Heart left ventricle (tissue), 16 donors: ENCODE measurements at regions not wholly inside any gene's neighbourhood (a gene's known extent, or its start where the extent isn't known, plus 50 kb on each side); places are given as distances from the start of the nearest gene placed in this dataset.

Experiments
- ATAC-seq, 4 donors: fragments of 200-7000 bp; cut with Tn5 transposase; one replicate each; pipeline ENCODE4 v1.9.1; 2020 to 2022; ENCODE audit warnings: moderate library complexity in 4 of 4, mild to moderate bottlenecking in 3 of 4, moderate number of reproducible peaks in 1 of 4
- DNase-seq, 5 donors: peaks; one replicate each; pipeline ENCODE4 v3.0.0-alpha.2; 2020
- H3K27ac ChIP-seq, 12 donors: fragments of 200-600 bp; sonication (generic) in 4 of 12; one replicate each; pipeline versions ENCODE4 v1.5.0 to v1.8.0; 2016 to 2022; ENCODE audit warnings: mild to moderate bottlenecking in 2 of 12
- H3K27me3 ChIP-seq, 9 donors: fragments of 200-600 bp; sonication (generic) in 2 of 9; one replicate each; pipeline versions ENCODE4 v1.5.1 to v1.8.0; 2016 to 2022; ENCODE audit warnings: mild to moderate bottlenecking in 3 of 9
- H3K36me3 ChIP-seq, 9 donors: fragments of 200-600 bp; sonication (generic) in 2 of 9; one replicate each; pipeline versions ENCODE4 v1.5.0 to v1.8.0; 2018 to 2022; ENCODE audit warnings: mild to moderate bottlenecking in 2 of 9
- H3K4me1 ChIP-seq, 12 donors: fragments of 200-600 bp; sonication (generic) in 4 of 12; one replicate each; pipeline versions ENCODE4 v1.5.0 to v1.8.0; 2016 to 2022; ENCODE audit warnings: mild to moderate bottlenecking in 3 of 12
- H3K4me3 ChIP-seq, 12 donors: fragments of 200-600 bp; sonication (generic) in 4 of 12; one replicate each; pipeline versions ENCODE4 v1.5.0 to v1.8.0; 2017 to 2022; ENCODE audit warnings: mild to moderate bottlenecking in 9 of 12, moderate library complexity in 4 of 12
- H3K9me3 ChIP-seq, 12 donors: fragments of 200-600 bp; sonication (generic) in 4 of 12; one replicate each; pipeline versions ENCODE4 v1.5.0 to v1.8.0; 2016 to 2022; ENCODE audit warnings: mild to moderate bottlenecking in 1 of 12
- POLR2A ChIP-seq, 2 donors: fragments of 450-650 bp; IDR thresholded peaks; one replicate each; pipeline ENCODE4 v1.6.1; 2017; ENCODE audit warnings: antibody characterized with exemption in 2 of 2, mild to moderate bottlenecking in 2 of 2, moderate library complexity in 2 of 2
- WGBS, 4 donors: extraction: QIAGEN DNeasy Blood & Tissue Kit in 2 of 4; methylation state at CpG; one replicate each; pipeline versions ENCODE4 v1.1.5 to v1.1.7; 2013 to 2018; 5-methylcytosine and 5-hydroxymethylcytosine counted together
- intact Hi-C, 10 donors: fragments of 100-400 bp; cut with DNase I; formaldehyde crosslinking; loops; one replicate each; pipeline versions ENCODE4 v1.11.1 to v1.14.2; 2022
- TF ChIP-seq, protein P1 (sequence below), 12 donors: fragments of 200-600 bp; sonication (generic) in 4 of 12; IDR thresholded peaks; one replicate each; pipeline versions ENCODE4 v1.5.0 to v1.8.0; 2018 to 2022; ENCODE audit warnings: antibody characterized with exemption in 12 of 12, mild to moderate bottlenecking in 5 of 12
- donor health status: ischemic (EF 13 %, LVEDD 7.1; RV severe dilation, severe dysfunction).
- donor health status: healthy with polysubstance abuse.
- donor health status: DM: no; HTN: yes; CAD: no.
- donor health status: DM: no; HTN: no; CAD: no.
- donor health status: ischemic (EF 25% LVEDD 6.9; RV normal size, moderate dysfunction).
- donor health status: ischemic (EF 25% LVEDD 5.7; RV mildly dilated, moderate dysfunction).
- donor health status: healthy.
- donor health status: DM: yes; HTN: yes; CAD: no.
- donor health status: ischemic (EF 35%, LVEDD 5.7; RV mildly dilated, moderate dysfunction).
- donor health status: nonischemic (EF 11% LVEDD 7.7; RV severe dilation, severe dysfunction).
- donor health status: DM: yes; HTN: yes; CAD: no.
- donor health status: PGD.
- donor health status: ischemic (EF 29% LVEDD 5.4; RV normal size, mild dysfunction).
- donor health status: nonischemic (EF 23%, LVEDD 6.1; RV moderate dilation, normal function).

DNA sequence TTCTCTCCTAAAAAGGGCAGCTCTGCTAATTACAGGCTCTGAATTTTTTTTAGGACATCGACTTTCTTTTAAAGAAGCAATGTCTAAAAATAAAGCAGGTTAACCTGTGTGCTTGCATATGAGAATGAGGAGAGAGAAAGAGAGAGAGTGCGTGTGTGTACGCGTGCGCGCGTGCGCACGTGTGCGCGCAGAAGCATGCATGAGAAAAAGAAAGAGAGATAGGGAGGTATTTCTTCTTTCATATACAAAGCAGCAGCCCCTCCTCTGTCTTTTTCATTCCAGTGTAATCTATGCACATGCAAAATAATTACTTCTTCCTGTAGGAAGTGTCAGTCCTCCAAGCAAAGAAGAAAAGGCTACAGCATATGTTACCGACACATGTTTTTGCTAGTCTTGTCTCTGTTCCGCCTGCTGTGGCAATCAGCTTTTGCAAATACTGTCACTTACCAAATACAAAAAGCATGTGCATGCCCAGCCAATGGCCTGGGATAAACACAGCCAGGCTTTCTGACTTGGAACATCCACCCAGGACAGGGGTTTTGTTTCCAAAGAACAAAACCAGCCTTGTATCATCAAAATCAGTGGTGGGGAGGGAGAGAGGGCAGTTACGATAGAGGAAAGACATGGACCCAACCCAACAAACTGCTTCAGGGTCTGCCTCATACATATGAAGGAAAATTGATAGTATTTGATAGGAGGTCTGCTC lies 252.3 kb upstream of the SLC24A2 start:
- Histone ChIP-seq H3K36me3 (no peaks in the 10 kb centered on the region), H3K27ac (no peak overlapping the region), H3K4me1 (peaks cover 0 to 18% (median 7%) of the 10 kb centered on the region in 12 donors), H3K9me3 (no peaks in the 10 kb centered on the region), H3K4me3 (peak overlapping the region in 2 of 12 donors; percentile 12 to 24), H3K27me3 (no peaks in the 10 kb centered on the region)
- WGBS, 4 donors, result 48 to 76% (median 65%) methylated on average over 14 of the region's 14 CpGs
- TF ChIP-seq POLR2A (IDR thresholded peaks at IDR 0.05), result no peak
- TF ChIP-seq, protein P1, sequence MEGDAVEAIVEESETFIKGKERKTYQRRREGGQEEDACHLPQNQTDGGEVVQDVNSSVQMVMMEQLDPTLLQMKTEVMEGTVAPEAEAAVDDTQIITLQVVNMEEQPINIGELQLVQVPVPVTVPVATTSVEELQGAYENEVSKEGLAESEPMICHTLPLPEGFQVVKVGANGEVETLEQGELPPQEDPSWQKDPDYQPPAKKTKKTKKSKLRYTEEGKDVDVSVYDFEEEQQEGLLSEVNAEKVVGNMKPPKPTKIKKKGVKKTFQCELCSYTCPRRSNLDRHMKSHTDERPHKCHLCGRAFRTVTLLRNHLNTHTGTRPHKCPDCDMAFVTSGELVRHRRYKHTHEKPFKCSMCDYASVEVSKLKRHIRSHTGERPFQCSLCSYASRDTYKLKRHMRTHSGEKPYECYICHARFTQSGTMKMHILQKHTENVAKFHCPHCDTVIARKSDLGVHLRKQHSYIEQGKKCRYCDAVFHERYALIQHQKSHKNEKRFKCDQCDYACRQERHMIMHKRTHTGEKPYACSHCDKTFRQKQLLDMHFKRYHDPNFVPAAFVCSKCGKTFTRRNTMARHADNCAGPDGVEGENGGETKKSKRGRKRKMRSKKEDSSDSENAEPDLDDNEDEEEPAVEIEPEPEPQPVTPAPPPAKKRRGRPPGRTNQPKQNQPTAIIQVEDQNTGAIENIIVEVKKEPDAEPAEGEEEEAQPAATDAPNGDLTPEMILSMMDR (IDR thresholded peaks at IDR 0.05), result no peak
- ATAC-seq (peak in 3 of 4 donors; percentile 34 to 80 (median 57)), DNase-seq (peak in 1 of 5 donors; percentile 27)
- intact Hi-C loops, result loop anchor here in 1 of 10 donors (5.0 kb wide), 1 partner anchor 581 kb away; the partner anchor contains the start of gene MLLT3

DNA sequence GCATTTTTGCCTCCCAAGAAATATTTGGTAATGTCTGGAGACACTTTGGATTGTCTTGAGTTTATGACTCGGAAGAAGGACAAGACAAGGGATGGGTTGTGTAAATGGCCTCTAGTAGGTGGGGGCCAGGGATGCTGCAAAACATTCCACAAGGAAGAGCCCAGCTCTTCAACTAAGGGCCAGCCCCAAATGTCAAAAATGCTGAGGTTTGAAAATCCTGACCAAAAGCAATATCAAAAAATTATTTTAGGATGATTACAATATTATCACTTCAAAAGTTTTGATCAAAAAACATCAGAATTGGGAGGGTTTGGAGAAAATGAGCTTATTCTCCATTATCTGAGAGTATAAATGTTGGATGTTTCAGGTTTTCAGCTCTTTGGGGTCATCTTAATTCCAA lies 248.9 kb upstream of the SLC24A2 start:
- intact Hi-C loops, result loop anchor here in 2 of 10 donors (10.0 kb wide), 2 partner anchors 247 to 317 kb away; no protein-coding TSS in a partner anchor
- Histone ChIP-seq H3K4me1 (peaks cover 0 to 26% (median 15%) of the 10 kb centered on the region in 12 donors), H3K9me3 (no peaks in the 10 kb centered on the region), H3K27ac (no peak overlapping the region), H3K4me3 (no peak overlapping the region), H3K27me3 (no peaks in the 10 kb centered on the region), H3K36me3 (no peaks in the 10 kb centered on the region)
- DNase-seq (no peak), ATAC-seq (no peak)
- TF ChIP-seq, protein P1 (IDR thresholded peaks at IDR 0.05), result no peak
- no peak for TF ChIP-seq POLR2A (IDR thresholded peaks at IDR 0.05)
- WGBS, 4 donors, result 93 to 100% (median 97%) methylated on average over 1 of the region's 1 CpG

DNA sequence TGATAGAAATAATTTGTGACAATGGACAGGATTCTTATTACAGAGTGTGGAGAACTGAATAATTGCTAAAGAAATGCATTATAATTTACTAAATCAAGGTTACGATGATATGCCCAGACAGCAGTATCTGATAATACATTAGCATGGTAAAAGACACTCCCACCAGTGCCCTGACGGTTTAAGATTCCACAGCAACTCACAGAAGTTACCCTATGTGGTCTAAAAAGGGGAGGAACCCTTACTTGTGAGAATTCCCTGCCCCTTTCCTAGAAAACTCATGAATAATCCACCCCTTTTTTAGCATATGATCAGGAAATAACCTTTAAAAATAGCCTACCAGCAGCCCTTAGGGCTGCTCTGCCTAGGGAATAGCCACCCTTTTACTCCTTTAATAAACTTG lies 244.7 kb upstream of the SLC24A2 start:
- no peaks in the 10 kb centered on the region for H3K9me3 ChIP-seq
- intact Hi-C loops, result loop anchor here in 3 of 10 donors (5.0 to 10.0 kb wide), 3 partner anchors 251 to 324 kb away; no protein-coding TSS in a partner anchor
- H3K4me1 ChIP-seq, result peaks cover 0 to 17% (median 8%) of the 10 kb centered on the region in 12 donors
- H3K4me3 ChIP-seq, result no peak overlapping the region
- WGBS, 4 donors, result 79 to 87% (median 82%) methylated on average over 2 of the region's 2 CpGs
- no peak for DNase-seq
- no peak for TF ChIP-seq POLR2A (IDR thresholded peaks at IDR 0.05)
- TF ChIP-seq, protein P1 (IDR thresholded peaks at IDR 0.05), result no peak
- peak overlapping the region in 6 of 12 donors; percentile 3 to 89 (median 54) for H3K27ac ChIP-seq
- no peaks in the 10 kb centered on the region for H3K36me3 ChIP-seq
- ATAC-seq, result no peak
- H3K27me3 ChIP-seq, result no peaks in the 10 kb centered on the region

DNA sequence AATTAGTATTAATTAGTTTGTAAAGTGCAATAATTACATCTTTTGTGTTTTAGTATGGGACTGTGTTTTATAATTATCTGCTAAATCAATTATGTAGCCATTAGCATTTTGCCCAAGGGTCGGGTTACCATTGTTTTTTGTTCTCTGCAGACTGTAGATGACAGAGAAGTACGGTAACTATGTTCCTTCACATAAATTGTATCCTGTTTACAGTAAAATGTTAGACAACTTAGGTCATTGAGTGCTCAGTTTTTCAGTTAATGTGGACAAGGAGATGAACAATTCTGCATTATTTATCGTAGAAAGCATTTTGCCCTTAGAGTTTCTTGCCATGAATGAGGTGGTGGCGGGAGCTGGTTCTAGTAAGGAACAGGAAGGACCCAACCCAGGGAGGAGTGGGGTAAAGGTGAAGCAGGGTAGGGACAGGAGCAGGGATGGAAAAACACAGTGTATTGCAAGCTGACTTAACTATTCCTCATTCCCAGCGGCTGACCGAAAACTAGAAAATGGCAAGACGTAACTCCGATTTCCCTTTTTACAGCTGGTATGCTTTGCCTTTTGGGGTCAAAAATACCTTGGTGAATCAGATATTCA lies 243.7 kb upstream of the SLC24A2 start:
- ATAC-seq, result peak; percentile 53 to 70 (median 64)
- peak overlapping the region in 11 of 12 donors; percentile 7 to 89 (median 57) for H3K27ac ChIP-seq

More for the DNA sequence above, 243.7 kb upstream of the SLC24A2 start:
- 66 to 77% (median 70%) methylated on average over 8 of the region's 8 CpGs for WGBS, 4 donors
- no peaks in the 10 kb centered on the region for H3K27me3 ChIP-seq
- TF ChIP-seq, protein P1 (IDR thresholded peaks at IDR 0.05), result no peak
- no peak for TF ChIP-seq POLR2A (IDR thresholded peaks at IDR 0.05)
- no peaks in the 10 kb centered on the region for H3K9me3 ChIP-seq
- intact Hi-C loops, result loop anchor here in 3 of 10 donors (5.0 to 10.0 kb wide), 3 partner anchors 252 to 325 kb away; no protein-coding TSS in a partner anchor
- H3K4me3 ChIP-seq, result no peak overlapping the region
- peaks cover 0 to 26% (median 8%) of the 10 kb centered on the region in 12 donors for H3K4me1 ChIP-seq
- H3K36me3 ChIP-seq, result no peaks in the 10 kb centered on the region
- DNase-seq, result peak in 3 of 5 donors; percentile 25 to 73 (median 26)
